OCI-LY7 (cell line): ENCODE measurements at regions not wholly inside any gene's neighbourhood (a gene's known extent, or its start where the extent isn't known, plus 50 kb on each side); places are given as distances from the start of the nearest gene placed in this dataset.

ENCODE experiments used
- CTCF ChIP-seq: fragments of 200-600 bp; sonication (generic); conservative IDR thresholded peaks from 2 replicates; pipeline ENCODE4 v1.5.1; 2014; ENCODE audit warnings: mild to moderate bottlenecking, antibody characterized with exemption, low read length, moderate library complexity, mixed read lengths
- EZH2phosphoT487 ChIP-seq: fragments of 200-600 bp; sonication (generic); IDR thresholded peaks from 2 replicates; pipeline ENCODE4 v1.6.1; 2018; ENCODE audit warnings: low read depth, borderline replicate concordance, mild to moderate bottlenecking, mixed run types, antibody characterized with exemption, low read length, moderate library complexity, mixed read lengths

GRCh38 chr13:47121092-47121763 lies 224.4 kb upstream of the HTR2A start:
- TF ChIP-seq EZH2phosphoT487 (no peak), CTCF (no peak)
